HG02763 (cell line): ENCODE measurements at regions not wholly inside any gene's neighbourhood (a gene's known extent, or its start where the extent isn't known, plus 50 kb on each side); places are given as distances from the start of the nearest gene placed in this dataset.
A peak's percentile ranks its signal among the peaks of the same experiment; 100 is the strongest.
"Not testable (repeated sequence)": the region's sequence is repeated elsewhere in the genome, so short reads cannot be mapped to it uniquely, and the experiment has no call there.

Source experiments
- ATAC-seq: cut with Tn5 transposase; IDR thresholded peaks from one replicate; pipeline ENCODE4 v1.9.1; 2021; ENCODE audit warnings: mild to moderate bottlenecking, moderate library complexity; ENCODE audit not compliant: unreplicated experiment

DNA sequence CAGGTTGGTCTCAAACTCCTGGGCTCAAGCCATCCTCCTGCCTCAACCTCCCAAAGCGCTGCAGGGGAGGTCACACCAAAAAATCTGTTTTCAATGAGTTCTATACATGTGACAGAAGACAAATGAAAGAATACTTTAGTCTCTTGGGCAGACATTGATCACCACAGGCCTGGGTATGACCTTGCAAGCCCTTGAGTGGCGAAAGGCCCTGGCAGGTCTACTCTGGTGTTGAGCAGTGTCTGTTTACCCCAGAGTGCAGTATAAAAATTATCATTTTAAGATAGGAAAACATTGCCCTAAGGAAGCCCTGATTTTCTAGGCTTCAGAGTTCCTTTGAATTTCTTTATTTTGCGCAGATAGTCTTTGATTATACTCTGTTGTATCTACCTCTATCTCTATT lies 61.6 kb upstream of the GBE1 start:
- ATAC-seq, result no peak

DNA sequence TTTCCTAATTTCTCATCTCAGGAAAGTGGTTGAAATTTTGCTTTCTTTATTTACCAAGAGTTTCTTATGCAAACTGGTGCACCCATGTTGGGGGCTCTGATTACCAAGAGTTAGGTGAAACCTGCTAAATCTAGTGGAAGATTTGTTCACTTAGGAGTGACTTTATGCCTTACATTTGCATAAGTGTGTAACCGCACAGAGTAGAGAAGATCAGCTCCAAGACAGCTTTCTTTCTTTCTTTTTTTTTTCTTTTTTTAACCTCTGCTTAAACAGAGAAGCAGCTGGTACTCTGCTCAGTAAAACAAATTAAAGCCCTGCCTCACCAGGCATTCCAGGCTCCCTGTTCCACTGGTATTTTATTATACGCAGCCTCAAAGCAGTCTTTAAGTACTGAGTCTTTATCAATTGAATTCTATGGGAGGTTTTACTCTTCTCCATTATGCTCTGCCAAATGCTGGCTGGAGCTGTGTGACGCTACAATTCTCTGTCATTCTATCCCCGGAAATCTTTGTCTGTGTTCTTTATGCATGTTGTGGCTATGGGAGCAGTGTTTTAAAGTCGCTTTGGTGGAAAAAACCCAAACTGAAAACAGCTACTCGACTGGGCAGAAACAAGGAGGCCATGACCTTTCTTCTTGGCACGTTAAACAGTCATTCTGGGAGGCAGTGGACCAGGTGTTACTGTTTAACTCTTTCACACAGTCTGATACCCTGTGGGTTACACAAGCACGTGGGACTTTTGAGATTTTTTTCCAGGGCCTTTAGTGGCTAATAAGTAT lies 55.2 kb upstream of the GBE1 start:
- peak; percentile 100 for ATAC-seq

DNA sequence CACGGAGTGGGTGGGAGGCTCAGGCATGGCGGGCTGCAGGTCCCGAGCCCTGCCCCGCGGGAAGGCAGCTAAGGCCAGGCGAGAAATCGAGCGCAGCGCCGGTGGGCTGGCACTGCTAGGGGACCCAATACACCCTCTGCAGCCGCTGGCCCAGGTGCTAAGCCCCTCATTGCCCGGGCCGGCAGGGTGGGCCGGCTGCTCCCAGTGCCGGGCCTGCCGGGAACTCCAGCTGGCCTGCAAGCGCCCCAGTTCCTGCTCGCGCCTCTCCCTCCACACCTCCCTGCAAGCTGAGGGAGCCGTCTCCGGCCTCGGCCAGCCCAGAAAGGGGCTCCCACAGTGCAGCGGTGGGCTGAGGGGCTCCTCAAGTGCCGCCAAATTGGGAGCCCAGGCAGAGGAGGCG lies 50.7 kb upstream of the GBE1 start:
- not testable (repeated sequence) for ATAC-seq
